ENCODE measurements at regions not wholly inside any gene's neighbourhood (a gene's known extent, or its start where the extent isn't known, plus 50 kb on each side); places are given as distances from the start of the nearest gene placed in this dataset.
A peak's percentile ranks its signal among the peaks of the same experiment; 100 is the strongest.

GRCh38 chr6:120627612-120628011 is 706.7 kb downstream of the TBC1D32 start:
- H3K4me3 ChIP-seq (ENCODE audit: low read depth, low read length), result no peak overlapping the region
- no peak for DNase-seq
- no peak overlapping the region for H3K27ac ChIP-seq
- no peaks in the 10 kb centered on the region for H3K27me3 ChIP-seq (replicated peaks)
- TF ChIP-seq CTCF (IDR thresholded peaks at IDR 0.05; ENCODE audit: low read depth, low read length, missing control alignments), result no peak
- no peaks in the 10 kb centered on the region for H3K36me3 ChIP-seq (replicated peaks)
- in situ Hi-C loops (cut with HindIII; ENCODE audit: low pct_ligation_motif_present, low sequenced_read_pairs), result no loop called here

DNA sequence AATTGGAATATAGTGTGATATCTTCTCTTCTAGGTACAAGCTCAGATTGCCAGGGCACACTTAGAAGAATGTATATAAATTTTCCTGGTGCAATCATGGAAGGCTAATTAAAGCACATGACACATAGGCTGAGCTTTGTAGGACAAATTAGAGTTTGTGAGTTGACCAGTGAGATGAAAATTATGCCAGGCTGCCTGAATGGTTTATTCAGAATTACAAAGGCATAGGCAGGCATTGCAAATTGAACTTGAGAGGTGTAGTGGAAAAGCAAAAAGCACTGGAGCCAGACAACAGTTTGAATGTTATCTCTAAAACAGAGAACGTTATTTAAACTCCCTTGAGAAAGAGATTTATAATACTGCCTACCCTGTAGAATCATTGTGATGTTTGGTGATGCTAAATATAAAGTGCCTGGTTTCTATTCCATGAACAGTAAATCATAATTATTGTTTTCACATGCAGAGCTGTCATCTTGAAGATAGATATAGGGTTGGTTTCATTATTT is 712.1 kb downstream of the TBC1D32 start:
- DNase-seq, result no peak
- H3K27me3 ChIP-seq (replicated peaks), result no peaks in the 10 kb centered on the region
- in situ Hi-C loops (cut with HindIII; ENCODE audit: low pct_ligation_motif_present, low sequenced_read_pairs), result no loop called here
- H3K36me3 ChIP-seq (replicated peaks), result no peaks in the 10 kb centered on the region
- H3K27ac ChIP-seq, result no peak overlapping the region
- H3K4me3 ChIP-seq (ENCODE audit: low read depth, low read length), result no peak overlapping the region
- TF ChIP-seq CTCF (IDR thresholded peaks at IDR 0.05; ENCODE audit: low read depth, low read length, missing control alignments), result no peak

DNA sequence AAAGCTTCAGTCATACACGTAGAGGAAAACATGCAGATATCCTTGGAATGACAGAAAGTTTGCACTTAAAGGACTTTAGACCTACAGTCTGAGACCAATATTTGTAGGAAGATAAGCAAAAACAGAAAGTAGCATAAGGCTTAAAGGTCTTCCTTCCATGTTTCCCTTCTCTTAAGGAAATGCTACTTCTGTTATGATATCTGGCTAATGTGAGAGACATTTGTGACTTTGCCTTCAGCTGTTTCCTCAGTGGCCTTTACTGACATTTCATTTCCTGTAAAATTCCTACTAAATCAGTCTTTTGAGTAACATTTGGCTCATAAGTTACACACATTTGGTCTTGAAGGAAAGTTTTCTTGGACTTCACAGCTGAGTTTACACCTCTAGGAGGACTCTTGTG is 713.4 kb downstream of the TBC1D32 start:
- H3K27ac ChIP-seq, result no peak overlapping the region
- DNase-seq, result no peak
- no peak overlapping the region for H3K4me3 ChIP-seq (ENCODE audit: low read depth, low read length)
- H3K36me3 ChIP-seq (replicated peaks), result no peaks in the 10 kb centered on the region
- no peaks in the 10 kb centered on the region for H3K27me3 ChIP-seq (replicated peaks)
- no peak for TF ChIP-seq CTCF (IDR thresholded peaks at IDR 0.05; ENCODE audit: low read depth, low read length, missing control alignments)
- in situ Hi-C loops (cut with HindIII; ENCODE audit: low pct_ligation_motif_present, low sequenced_read_pairs), result no loop called here

DNA sequence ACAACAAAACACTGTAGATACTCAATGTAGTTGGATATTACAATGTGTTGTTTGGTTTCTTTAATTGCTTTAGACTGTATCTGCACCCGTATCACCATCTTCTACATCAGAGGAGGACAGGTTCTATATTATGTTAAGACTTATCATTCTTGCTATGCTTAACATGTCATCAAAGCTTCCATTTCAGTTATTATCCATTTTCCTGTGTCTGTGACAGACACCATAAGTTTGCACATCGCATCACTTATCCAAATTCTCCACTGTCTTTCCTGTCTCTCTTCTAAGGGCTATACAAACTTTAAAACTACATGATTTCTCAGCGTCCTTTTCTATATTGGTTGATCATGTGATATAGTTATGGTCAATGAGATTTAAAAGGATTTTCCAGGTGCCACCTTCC is 719.0 kb downstream of the TBC1D32 start:
- Histone ChIP-seq H3K4me3 (ENCODE audit: low read depth, low read length) (no peak overlapping the region), H3K27ac (no peak overlapping the region), H3K27me3 (replicated peaks) (no peaks in the 10 kb centered on the region), H3K36me3 (replicated peaks) (no peaks in the 10 kb centered on the region)
- DNase-seq, result no peak
- TF ChIP-seq CTCF (IDR thresholded peaks at IDR 0.05; ENCODE audit: low read depth, low read length, missing control alignments), result no peak
- in situ Hi-C loops (cut with HindIII; ENCODE audit: low pct_ligation_motif_present, low sequenced_read_pairs), result no loop called here

GRCh38 chr6:120614723-120615122 is 719.6 kb downstream of the TBC1D32 start:
- TF ChIP-seq CTCF (IDR thresholded peaks at IDR 0.05; ENCODE audit: low read depth, low read length, missing control alignments), result no peak
- no peak overlapping the region for H3K27ac ChIP-seq
- in situ Hi-C loops (cut with HindIII; ENCODE audit: low pct_ligation_motif_present, low sequenced_read_pairs), result no loop called here
- no peaks in the 10 kb centered on the region for H3K36me3 ChIP-seq (replicated peaks)
- H3K27me3 ChIP-seq (replicated peaks), result no peaks in the 10 kb centered on the region
- DNase-seq, result no peak
- H3K4me3 ChIP-seq (ENCODE audit: low read depth, low read length), result no peak overlapping the region

GRCh38 chr6:120608826-120609225 is 725.5 kb downstream of the TBC1D32 start:
- in situ Hi-C loops (cut with HindIII; ENCODE audit: low pct_ligation_motif_present, low sequenced_read_pairs), result no loop called here
- Histone ChIP-seq H3K4me3 (ENCODE audit: low read depth, low read length) (no peak overlapping the region), H3K36me3 (replicated peaks) (no peaks in the 10 kb centered on the region), H3K27ac (no peak overlapping the region), H3K27me3 (replicated peaks) (no peaks in the 10 kb centered on the region)
- no peak for TF ChIP-seq CTCF (IDR thresholded peaks at IDR 0.05; ENCODE audit: low read depth, low read length, missing control alignments)
- DNase-seq, result peak; percentile 25

Measured in brain microvascular endothelial cell (primary cell).